Left cardiac atrium (tissue), 4 donors: ENCODE measurements at regions not wholly inside any gene's neighbourhood (a gene's known extent, or its start where the extent isn't known, plus 50 kb on each side); places are given as distances from the start of the nearest gene placed in this dataset.
"Not testable (repeated sequence)": the region's sequence is repeated elsewhere in the genome, so short reads cannot be mapped to it uniquely, and the experiment has no call there.

Source experiments
- ATAC-seq, 2 donors: fragments of 200-7000 bp; cut with Tn5 transposase; one replicate each; pipeline ENCODE4 v1.9.1; 2020; ENCODE audit warnings: mild to moderate bottlenecking in 2 of 2, moderate library complexity in 2 of 2
- DNase-seq: peaks from one replicate; pipeline ENCODE4 v3.0.0-alpha.2; 2020
- intact Hi-C, 2 donors: fragments of 100-400 bp; cut with DNase I; formaldehyde crosslinking; loops; one replicate each; pipeline versions ENCODE4 v1.14.1 to v1.15.1; 2022 to 2023
- donor health status: DM: no; HTN: yes; CAD: no.
- donor health status: DM: no; HTN: yes; CAD: no; lungs with severe emphysema.
- donor health status: DM: yes; HTN: yes; CAD: no.
- donor health status: Dilated cardiomyopathy.

DNA sequence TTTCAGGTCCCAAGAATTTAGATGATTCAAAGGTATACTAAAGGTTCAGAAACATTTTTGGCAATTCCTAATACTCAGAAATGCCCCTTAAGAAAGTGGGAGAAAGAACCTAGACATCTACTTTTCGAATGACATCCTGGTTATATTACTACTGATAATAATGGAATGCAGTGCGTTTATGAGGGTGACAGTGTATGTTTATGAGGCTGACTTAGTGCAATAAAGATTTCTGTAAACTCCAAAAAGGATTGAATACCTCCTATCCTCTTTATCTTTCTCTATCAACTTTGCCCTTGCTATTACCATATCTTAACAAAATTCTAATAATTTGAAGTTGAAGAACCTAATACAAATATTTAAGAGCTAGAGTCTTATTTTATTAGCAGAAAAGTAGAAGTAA, 348.9 kb upstream of the EPHA6 start:
- no peak for DNase-seq
- no peak for ATAC-seq
- intact Hi-C loops: no loop called here

DNA sequence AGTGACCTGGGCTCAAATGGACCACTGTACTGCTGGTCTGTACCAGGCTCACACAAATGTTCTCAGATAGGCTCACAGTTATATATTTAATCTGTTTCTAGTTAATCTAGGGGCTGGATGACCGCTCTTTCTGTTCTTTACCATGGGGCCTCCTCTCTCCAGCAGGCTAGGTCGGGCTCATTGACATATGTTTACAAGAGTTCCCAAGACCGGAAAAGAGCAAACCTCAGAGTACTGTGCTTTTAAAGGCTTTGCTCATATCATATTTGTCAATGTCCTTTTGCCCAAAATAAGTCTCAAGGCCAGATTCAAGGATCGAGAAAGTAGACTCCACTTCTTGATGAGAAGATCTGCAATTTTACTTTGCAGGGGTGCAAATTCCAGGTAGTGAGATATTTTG, 348.0 kb upstream of the EPHA6 start:
- no peak for DNase-seq
- intact Hi-C loops: no loop called here
- ATAC-seq: no peak

DNA sequence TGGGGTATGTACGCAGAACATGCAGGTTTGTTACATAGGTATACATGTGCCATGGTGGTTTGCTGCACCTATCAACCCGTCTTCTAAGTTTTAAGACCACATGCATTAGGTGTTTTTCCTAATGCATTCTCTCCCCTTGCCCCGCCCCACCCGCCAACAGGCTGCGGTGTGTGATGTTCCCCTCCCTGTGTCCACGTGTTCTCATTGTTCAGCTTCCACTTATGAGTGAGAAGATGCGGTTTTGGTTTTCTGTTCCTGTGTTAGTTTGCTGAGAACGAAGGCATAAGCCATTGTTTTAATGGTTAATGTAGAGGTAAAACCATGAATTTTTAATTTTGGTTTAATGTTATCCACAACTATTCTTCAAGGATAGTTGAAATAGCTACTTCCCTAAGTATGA, 346.8 kb upstream of the EPHA6 start:
- DNase-seq (no peak), ATAC-seq (no peak)
- intact Hi-C loops: no loop called here

DNA sequence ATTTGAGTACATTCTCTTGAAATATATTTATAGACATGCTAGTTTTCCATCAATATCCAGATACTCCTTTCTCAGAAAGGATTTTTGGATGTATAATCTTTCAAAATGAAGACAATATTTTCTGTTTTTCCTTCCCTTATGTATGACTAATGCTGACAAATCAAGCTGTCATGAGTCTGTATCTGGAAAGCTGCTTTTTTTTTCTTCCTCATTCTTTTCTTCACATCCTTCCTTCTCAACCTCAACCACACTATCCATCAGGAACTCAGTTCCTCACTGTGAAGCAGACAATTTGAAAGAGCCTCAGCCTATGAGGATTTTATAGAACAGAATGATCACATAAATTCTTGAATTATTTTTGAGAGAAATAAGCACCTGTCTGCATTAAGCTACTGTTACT, 335.9 kb upstream of the EPHA6 start:
- no peak for DNase-seq
- intact Hi-C loops: no loop called here
- no peak for ATAC-seq

DNA sequence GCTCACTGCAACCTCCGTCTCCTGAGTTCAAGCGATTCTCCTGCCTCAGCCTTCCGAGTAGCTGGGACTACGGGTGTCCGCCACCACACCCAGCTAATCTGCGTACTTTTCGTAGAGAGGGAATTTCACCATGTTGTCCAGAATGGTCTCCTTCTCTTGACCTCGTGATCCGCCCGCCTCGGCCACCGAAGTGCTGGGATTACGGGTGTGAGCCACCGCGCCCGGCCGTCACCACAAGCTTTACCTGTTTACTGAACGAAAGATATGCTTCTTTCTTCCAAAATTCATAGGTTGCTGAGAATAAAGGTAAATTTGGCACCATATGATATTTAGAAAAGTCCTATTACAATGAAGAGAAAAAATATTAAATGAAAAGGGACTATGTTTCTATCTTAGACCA, 333.5 kb upstream of the EPHA6 start:
- intact Hi-C loops: no loop called here
- no peak for ATAC-seq
- DNase-seq: no peak

DNA sequence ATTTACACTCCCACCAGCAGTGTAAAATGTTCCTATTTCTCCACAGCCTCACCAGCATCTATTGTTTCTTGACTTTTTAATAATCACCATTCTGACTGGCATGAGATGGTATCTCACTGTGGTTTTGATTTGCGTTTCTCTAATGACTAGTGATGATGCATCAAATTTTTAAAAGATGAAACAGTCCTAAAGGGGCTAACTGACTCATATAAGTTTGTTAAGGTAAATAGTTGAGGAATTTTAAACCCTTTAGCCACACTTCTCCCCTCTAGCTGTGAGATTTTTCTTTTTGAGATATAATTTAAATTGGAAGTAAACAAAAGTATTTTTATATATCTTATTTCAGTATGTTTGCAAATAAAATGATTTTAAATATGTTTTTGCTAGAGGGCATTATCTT, 331.2 kb upstream of the EPHA6 start:
- ATAC-seq, intact Hi-C loops, DNase-seq: not testable (repeated sequence)

DNA sequence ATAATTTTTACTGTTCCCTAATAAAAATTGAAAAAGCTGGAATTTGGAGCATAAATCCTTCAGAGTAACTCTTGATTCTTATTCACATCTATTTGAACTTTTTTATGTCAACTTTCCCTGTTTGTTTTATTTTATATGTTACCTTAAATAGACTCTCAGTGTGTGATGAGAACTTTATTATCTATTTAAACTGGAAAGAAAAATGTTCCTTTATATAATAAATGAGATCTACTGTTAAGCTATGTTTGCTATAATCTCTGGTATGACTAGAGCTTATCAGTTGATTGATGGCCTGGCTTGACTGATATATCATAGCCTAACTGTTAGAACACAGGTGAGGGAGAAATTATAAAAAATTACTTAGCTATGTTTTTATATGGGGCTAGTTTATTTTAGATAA, 330.6 kb upstream of the EPHA6 start:
- intact Hi-C loops: no loop called here
- DNase-seq: no peak
- no peak for ATAC-seq

DNA sequence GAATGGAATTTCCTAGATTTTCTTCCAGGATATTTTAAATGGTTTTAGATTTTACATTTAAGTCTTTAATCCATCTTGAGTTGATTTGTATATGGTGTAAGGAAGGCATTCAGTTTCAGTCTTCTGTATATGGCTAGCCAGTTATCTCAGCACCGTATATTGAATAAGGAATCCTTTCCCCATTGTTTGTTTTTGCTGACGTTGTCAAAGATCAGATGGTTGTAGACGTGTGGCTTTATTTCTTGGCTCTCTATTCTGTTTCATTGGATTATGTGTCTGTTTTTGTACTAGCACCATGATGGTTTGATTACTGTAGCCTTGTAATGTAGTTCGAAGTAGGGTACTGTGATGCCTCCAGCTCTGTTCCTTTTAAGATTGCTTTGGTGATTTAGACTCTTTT, 325.7 kb upstream of the EPHA6 start:
- intact Hi-C loops: no loop called here
- no peak for ATAC-seq
- no peak for DNase-seq

DNA sequence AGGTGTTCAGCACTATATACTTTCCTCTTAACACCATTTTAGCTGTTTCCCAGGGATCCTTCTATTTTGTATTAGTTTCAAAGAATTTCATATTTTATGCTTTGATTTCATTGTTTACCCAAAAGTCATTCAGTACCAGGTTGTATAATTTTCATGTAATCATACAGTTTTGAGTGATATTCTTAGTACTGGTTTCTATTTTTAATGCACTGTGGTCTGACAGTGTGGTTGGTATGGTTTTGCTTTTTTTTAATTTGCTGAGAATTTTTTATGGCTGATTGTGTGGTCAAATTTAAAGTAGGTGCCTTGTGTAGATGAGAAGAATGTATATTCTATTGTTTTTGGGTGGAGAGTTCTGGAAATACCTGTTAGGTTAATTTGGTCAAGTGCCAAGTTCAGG, 323.4 kb upstream of the EPHA6 start:
- no peak for ATAC-seq
- intact Hi-C loops: no loop called here

DNA sequence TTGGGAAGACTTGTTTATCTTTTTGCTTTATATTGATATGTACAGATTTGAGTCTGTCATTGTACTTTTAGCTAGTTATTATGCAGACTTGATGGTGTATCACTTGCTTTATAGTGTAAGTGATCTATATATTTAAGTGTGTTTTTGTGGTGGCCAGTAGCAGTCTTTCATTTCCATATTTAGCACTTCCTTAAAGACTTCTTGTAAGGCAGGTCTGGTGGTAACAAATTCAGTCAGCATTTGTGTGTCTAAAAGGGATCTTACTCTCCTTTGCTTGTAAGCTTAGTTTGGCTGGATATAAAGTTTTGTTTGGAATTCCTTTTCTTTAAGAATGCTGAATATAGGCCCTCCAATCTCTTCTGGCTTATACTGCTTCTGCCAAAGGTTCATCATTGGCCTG, 322.5 kb upstream of the EPHA6 start:
- DNase-seq (no peak), ATAC-seq (no peak)
- intact Hi-C loops: no loop called here

More for the DNA sequence above, 323.4 kb upstream of the EPHA6 start:
- no peak for DNase-seq

DNA sequence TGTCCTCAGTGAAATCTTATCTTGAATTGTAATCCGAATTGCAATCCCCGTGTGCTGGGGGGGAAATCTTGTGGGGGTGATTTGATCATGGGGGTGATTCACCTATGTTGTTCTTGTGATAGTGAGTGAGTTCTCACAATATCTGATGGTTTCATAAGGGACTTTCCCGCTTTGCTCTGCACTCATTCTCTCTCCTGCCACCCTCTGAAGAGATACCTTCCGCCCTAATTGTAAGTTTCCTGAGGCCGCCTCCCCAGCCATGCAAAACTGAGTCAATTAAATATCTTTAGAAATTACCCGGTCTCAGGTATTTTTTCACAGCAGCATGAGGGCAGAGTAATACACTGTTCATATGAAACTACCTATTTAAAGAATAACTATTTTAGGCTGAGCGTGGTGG, 304.1 kb upstream of the EPHA6 start:
- DNase-seq: no peak
- ATAC-seq: no peak
- intact Hi-C loops: no loop called here

DNA sequence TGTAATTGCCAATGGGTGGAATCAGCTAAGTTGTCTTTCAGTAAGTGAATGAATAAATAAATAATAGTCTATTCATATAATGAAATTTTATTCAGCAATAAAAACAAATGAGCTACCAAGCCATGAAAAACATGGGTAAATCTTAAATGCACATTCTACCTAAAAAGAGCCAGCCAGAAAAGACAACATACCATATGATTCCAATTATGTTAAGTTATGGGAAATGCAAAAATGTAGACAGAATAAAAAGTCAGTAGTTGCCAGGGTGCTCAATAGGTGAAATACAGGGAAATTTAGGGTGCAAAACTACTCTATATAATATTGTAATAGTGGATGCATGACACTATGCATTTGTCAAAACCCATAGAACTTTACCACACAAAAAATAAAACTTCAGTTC, 277.2 kb upstream of the EPHA6 start:
- intact Hi-C loops: no loop called here
- DNase-seq: no peak
- ATAC-seq: no peak

DNA sequence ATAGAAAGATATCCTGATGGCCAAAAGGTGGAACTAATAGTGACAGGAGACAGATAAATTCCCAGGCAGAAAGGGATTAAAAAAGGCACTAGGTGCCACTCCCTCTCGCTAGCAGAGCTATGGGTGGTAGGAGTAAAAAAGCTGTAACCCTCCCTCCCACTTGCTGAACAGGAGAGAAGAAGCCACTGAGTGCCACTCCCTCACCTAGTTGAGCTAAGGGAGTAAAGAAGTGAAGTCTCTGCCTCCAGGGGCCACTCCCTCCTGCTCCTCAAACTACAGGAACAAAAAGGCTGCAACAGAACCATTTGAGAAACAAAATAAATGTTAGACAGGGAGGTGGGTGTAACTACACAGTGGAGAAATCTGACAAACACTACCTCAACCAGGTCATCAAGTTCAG, 276.2 kb upstream of the EPHA6 start:
- intact Hi-C loops: no loop called here
- no peak for DNase-seq
- no peak for ATAC-seq

DNA sequence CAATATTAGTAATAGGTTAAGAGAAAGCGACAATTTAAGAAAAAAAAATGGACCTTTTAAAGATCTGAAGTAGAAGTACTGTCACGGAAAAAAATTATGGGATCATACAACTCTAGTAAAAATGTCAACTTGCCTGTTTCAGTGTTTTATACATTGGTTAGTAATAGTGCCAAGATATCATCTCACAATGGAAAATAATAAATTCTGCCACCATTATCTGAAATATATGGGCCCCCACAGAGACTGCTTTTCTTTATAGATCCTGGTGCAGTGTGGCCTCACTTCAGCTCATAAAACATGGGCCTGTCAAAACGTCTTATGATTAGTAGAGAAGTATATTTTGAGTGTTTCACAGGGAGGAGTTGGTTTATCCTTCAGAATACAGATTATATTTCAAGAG, 266.3 kb upstream of the EPHA6 start:
- DNase-seq (no peak), ATAC-seq (no peak)
- intact Hi-C loops: no loop called here

DNA sequence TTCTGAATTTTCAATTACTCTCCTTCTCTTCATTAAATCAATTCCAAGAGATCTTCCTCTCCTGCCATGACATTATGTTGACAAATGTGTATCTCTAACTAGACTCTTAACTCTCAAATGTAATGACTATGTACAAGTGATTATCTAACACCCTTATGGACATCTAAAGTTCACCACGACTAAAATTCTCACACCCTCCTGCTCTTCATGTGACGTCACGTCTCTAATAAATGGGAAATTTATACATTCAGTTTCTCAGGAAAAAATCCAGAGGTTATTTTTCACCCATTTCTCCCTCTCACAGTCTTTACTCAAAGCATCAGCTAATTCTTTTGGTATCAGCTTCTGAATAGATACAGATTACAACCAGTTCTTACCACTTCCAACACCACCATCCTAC, 237.5 kb upstream of the EPHA6 start:
- intact Hi-C loops: no loop called here
- DNase-seq (no peak), ATAC-seq (no peak)

DNA sequence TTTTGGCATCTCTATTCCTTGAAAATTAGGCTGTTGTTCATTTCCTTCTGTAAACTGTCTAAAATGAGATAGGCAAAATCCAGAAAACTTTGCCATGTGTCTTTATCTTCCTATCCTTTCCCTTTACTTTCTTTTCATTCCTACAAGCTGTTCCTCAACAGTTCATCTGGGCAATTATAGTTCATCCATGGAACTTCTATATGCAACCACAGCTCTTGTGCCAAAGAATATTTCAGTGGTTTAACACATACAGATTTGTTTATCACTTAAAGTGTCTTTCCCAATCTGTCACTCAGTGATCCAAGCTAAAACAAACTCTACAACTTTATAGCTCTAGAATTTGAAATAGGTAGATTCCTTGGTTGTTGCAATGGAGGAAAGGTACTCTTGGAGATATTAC, 230.3 kb upstream of the EPHA6 start:
- no peak for ATAC-seq
- intact Hi-C loops: no loop called here
- DNase-seq: no peak

DNA sequence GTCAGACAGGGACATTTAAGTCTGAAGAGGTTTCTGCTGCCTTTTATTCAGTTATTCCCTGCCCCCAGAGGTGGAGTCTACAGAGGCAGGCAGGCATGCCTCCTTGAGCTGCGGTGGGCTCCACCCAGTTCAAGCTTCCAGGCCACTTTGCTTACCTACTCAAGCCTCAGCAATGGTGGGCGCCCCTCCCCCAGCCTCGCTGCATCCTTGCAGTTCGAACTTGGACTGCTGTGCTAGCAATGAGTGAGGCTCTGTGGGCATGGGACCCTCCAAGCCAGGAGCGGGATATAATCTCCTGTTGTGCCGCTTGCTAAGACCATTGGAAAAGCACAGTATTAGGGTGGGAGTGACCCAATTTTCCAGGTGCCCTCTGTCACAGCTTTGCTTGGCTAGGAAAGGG, 207.5 kb upstream of the EPHA6 start:
- not testable (repeated sequence) for ATAC-seq, DNase-seq

DNA sequence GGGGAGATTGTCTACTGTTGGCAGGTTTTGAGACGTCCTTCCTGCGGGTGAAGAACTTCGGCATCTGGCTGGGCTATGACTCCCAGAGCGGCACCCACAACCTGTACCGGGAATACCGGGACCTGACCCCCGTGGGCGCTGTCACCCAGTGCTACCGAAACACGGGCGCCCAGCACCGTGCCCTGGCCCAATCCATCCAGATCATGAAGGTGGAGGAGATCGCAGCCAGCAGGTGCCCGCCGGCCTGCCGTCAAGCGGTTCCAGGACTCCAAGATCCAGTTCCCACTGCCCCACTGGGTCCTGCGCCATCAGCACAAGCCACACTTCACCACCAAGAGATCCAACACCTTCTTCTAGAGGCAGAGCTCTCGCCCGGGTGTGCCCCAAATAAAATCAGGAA, 194.9 kb upstream of the EPHA6 start:
- DNase-seq (no peak), ATAC-seq (no peak)
- intact Hi-C loops: no loop called here

More for the DNA sequence above, 207.5 kb upstream of the EPHA6 start:
- intact Hi-C loops: not testable (repeated sequence)

DNA sequence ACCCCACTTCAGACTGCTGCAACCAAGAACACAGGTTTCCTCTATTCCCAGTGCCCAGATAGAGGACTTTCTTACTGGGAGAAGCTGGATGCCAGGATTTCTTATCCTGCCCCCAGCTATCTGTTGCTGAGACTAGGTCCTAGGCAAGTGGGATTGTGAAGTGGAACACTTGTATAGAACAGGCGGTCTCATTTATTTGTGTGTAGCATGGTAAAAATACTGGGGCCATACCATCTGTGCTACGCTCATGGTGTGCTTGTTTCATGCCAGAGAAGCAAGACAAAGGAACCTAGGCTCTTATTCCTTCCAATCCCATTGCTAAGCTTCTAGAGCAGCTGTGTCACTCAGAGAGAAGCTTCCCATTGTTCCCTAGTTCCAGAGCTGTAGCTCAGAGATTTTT, 191.5 kb upstream of the EPHA6 start:
- ATAC-seq (no peak), DNase-seq (no peak)
- intact Hi-C loops: no loop called here

DNA sequence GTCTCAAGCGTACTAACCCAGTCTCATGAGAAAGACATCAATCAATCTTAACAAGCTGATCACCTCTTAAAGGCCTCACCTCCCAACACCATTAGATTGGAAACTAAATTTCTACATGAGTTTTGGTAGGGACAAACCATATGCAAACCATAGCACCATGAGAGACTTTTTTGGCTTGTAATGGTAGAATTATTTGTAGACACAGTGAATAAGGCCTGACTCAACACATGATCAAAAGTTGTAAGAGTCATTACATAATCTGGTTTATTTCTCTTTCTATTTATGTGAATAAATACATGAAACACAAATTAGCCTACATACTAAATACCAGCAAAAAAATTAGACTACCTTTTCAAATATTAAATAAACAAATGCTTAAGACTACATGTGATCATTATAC, 183.3 kb upstream of the EPHA6 start:
- intact Hi-C loops: no loop called here
- no peak for ATAC-seq
- no peak for DNase-seq

DNA sequence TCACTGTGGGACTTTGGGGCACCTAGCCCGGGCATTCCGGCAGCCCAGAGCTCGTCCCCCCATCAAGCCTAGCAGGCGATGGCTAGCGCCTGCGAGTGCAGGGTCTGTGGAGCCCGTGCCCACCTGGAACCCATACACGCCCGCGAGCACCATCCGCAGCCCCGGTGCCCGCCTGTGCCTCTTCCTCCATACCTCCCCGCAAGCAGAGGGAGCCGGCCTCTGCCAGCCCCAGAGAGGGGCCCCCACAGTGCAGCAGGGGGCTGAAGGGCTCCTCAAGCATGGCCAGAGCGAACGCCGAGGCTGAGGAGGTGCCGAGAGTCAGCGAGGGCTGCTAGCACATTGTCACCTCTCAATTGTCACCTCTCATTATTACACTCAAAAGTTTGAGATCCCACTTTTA, 167.8 kb upstream of the EPHA6 start:
- no peak for DNase-seq
- no peak for ATAC-seq

DNA sequence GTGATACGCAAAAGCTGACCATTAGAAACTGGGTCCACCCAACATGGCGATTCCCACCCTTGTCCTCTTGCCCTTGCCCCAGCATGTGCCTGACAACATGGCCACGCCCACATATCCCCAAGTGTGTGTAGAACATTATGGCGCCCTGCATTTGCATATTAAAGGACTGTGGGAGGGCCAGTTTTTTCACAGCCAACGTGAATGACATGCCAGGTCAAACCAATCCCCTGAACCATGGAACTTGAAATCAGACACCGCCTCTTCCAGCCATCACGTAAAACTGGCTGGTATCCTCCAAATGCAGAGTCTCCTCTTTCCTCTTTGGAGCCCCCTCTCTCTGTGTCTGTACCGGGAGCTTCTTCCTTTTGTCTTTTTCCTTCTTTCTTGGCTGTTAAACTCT, 156.7 kb upstream of the EPHA6 start:
- ATAC-seq (no peak), DNase-seq (no peak)
- intact Hi-C loops: no loop called here

More for the DNA sequence above, 167.8 kb upstream of the EPHA6 start:
- intact Hi-C loops: no loop called here
